H1 (cell line): ENCODE measurements at regions not wholly inside any gene's neighbourhood (a gene's known extent, or its start where the extent isn't known, plus 50 kb on each side); places are given as distances from the start of the nearest gene placed in this dataset.

Experiments
- NANOG ChIP-seq: IDR thresholded peaks from 2 replicates; pipeline ENCODE4 v1.6.1; 2011; ENCODE audit warnings: low read length, low read depth, mild to moderate bottlenecking, inconsistent platforms; ENCODE audit not compliant: insufficient read depth, poor library complexity, severe bottlenecking
- RNF2 ChIP-seq: fragments of 200-900, 300-1000 bp; sonication (generic); IDR thresholded peaks from 2 replicates; pipeline ENCODE4 v1.7.1; 2016; ENCODE audit warnings: borderline replicate concordance, low read depth, mild to moderate bottlenecking, antibody characterized with exemption, low read length; ENCODE audit not compliant: poor library complexity, severe bottlenecking; ENCODE audit errors: missing control alignments
- SIRT6 ChIP-seq: IDR thresholded peaks from one replicate; pipeline ENCODE4 v1.7.1; 2012; ENCODE audit warnings: low read length, inconsistent platforms
- SP4 ChIP-seq: IDR thresholded peaks from 2 replicates; pipeline ENCODE4 v1.6.1; 2012; ENCODE audit warnings: low read length, inconsistent platforms
- SUZ12 ChIP-seq: fragments of 200-600 bp; sonication (generic); IDR thresholded peaks from 2 replicates; pipeline ENCODE4 v1.6.1; 2012; ENCODE audit warnings: mild to moderate bottlenecking, inconsistent platforms, low read length, moderate library complexity, mixed read lengths
- TAF1 ChIP-seq: IDR thresholded peaks from 2 replicates; pipeline ENCODE4 v1.6.1; 2011; ENCODE audit warnings: mild to moderate bottlenecking, low read depth, low read length

DNA sequence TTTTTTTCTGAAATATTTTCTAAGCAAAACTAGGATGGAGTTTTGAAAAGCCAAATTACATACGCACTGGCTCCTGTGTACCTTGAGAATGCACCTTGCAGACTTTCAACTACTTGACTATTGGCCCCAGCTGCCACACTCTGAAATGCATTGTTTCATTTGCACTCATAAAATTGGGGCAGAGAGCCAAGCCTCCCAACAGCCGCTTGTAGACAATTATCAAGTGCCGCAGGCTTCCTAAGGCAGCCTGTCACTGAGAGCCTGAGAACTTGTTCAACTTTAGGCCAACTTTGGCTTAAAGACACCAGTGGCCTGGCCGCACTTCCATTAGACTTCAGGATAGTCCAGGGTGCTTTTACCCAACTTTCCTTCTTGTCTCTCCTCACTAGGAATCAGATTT, 115.7 kb upstream of the STARD13 start (continued):
- TF ChIP-seq SP4 (no peak), SUZ12 (no peak), TAF1 (no peak), SIRT6 (no peak), RNF2 (no peak), NANOG (no peak)
